Upper lobe of left lung (tissue), 4 donors: ENCODE measurements at regions not wholly inside any gene's neighbourhood (a gene's known extent, or its start where the extent isn't known, plus 50 kb on each side); places are given as distances from the start of the nearest gene placed in this dataset.

Experiments used
- POLR2AphosphoS5 ChIP-seq, 2 donors: sonication (generic); formaldehyde crosslinking; IDR thresholded peaks; one replicate each; pipeline ENCODE4 v1.5.1; 2017; ENCODE audit warnings: antibody characterized with exemption in 2 of 2
- TF ChIP-seq, protein P1 (sequence below), 6 experiments: fragments of 450-650 bp in 4 of 6; fragments of 200-600 bp in 2 of 6; sonication (generic) in 2 of 6; IDR thresholded peaks; one replicate each; pipeline ENCODE4 v1.5.1; 2016 to 2019; ENCODE audit warnings: antibody characterized with exemption in 6 of 6

- TF ChIP-seq, protein P1, sequence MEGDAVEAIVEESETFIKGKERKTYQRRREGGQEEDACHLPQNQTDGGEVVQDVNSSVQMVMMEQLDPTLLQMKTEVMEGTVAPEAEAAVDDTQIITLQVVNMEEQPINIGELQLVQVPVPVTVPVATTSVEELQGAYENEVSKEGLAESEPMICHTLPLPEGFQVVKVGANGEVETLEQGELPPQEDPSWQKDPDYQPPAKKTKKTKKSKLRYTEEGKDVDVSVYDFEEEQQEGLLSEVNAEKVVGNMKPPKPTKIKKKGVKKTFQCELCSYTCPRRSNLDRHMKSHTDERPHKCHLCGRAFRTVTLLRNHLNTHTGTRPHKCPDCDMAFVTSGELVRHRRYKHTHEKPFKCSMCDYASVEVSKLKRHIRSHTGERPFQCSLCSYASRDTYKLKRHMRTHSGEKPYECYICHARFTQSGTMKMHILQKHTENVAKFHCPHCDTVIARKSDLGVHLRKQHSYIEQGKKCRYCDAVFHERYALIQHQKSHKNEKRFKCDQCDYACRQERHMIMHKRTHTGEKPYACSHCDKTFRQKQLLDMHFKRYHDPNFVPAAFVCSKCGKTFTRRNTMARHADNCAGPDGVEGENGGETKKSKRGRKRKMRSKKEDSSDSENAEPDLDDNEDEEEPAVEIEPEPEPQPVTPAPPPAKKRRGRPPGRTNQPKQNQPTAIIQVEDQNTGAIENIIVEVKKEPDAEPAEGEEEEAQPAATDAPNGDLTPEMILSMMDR (IDR thresholded peaks at IDR 0.05) = no peak
- TF ChIP-seq POLR2AphosphoS5 (IDR thresholded peaks at IDR 0.05) = no peak
These were observed 75.1 kb downstream of the INHBA start for GRCh38 chr7:41627645-41628298.
